Mesodermal cell (in vitro differentiated cells): ENCODE measurements at regions not wholly inside any gene's neighbourhood (a gene's known extent, or its start where the extent isn't known, plus 50 kb on each side); places are given as distances from the start of the nearest gene placed in this dataset.

ENCODE experiments used
- H3K27ac ChIP-seq: 2 replicates; pipeline ENCODE4 v1.7.0; 2013; ENCODE audit warnings: mild to moderate bottlenecking, low read depth, low read length, moderate library complexity; ENCODE audit not compliant: severe bottlenecking
- H3K36me3 ChIP-seq: 2 replicates; pipeline ENCODE4 v1.7.1; 2013; ENCODE audit warnings: mild to moderate bottlenecking, low read length, moderate library complexity; ENCODE audit not compliant: control insufficient read depth, insufficient read depth
- H3K4me1 ChIP-seq: one replicate; pipeline ENCODE4 v1.7.1; 2013; ENCODE audit warnings: mild to moderate bottlenecking, low read length; ENCODE audit not compliant: insufficient read depth, control insufficient read depth, poor library complexity, severe bottlenecking
- H3K4me3 ChIP-seq: 2 replicates; pipeline ENCODE4 v1.7.0; 2013; ENCODE audit warnings: low read length, control low read depth, mild to moderate bottlenecking; ENCODE audit not compliant: insufficient read depth, poor library complexity, severe bottlenecking; ENCODE audit errors: extremely low read depth
- H3K9me3 ChIP-seq: 2 replicates; pipeline ENCODE4 v1.7.1; 2013; ENCODE audit warnings: mild to moderate bottlenecking, low read length, moderate library complexity; ENCODE audit not compliant: control insufficient read depth
- WGBS, 2 experiments: methylation state at CpG; one replicate each; pipeline ENCODE4 v1.1.5; 2013; ENCODE audit warnings: missing lambda C conversion rate in 2 of 2; ENCODE audit not compliant: insufficient coverage in 2 of 2; 5-methylcytosine and 5-hydroxymethylcytosine counted together

DNA sequence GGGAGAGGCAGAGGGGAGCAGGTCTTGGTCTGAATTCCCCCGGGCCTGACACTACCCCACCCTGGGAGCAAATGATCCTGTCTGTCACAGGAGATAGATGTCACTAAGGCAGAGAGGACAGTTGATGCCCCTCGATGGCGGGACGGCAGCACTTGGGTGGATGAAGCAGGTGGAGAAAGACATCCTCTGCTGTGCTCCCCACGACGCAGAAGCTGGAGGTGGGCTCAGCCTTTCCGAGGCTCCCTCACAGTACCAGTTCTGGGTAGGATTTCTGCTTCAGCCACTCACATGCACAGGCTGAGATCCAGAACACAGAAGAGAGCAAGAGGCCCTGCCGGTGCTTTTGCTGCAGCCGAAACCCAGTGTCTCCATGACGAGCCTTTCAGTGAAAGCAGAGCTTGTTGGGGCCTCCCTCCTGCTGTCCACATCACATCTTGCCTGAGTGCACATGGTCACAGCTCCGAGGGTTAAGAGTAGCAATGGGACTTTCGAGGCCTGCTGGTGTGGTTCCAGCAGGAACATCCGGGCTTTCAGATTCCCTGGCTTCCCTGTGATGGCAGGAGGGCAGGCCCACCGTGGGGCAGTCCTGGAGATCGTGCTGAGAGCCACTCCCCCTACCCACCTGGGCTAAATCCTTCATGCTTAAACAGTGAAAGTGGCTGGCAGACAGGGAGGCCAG, 107.3 kb upstream of the PRR20G start:
- Histone ChIP-seq H3K4me3 (no peak overlapping the region), H3K9me3 (peaks cover 8% of the 10 kb centered on the region), H3K36me3 (no peaks in the 10 kb centered on the region), H3K4me1 (peaks cover 29% of the 10 kb centered on the region), H3K27ac (no peak overlapping the region)
- 79 to 82% methylated on average over 10 to 15 of the region's 15 CpGs for WGBS, 2 experiments

- 87 to 88% methylated on average over 4 of the region's 4 CpGs for WGBS, 2 experiments
- no peak overlapping the region for H3K27ac ChIP-seq
- peaks cover under 1% of the 10 kb centered on the region for H3K9me3 ChIP-seq
- no peaks in the 10 kb centered on the region for H3K36me3 ChIP-seq
- no peak overlapping the region for H3K4me3 ChIP-seq
- peaks cover 38% of the 10 kb centered on the region for H3K4me1 ChIP-seq
Measured at GRCh38 chr3:127394031-127394430, 106.2 kb upstream of the PRR20G start.

DNA sequence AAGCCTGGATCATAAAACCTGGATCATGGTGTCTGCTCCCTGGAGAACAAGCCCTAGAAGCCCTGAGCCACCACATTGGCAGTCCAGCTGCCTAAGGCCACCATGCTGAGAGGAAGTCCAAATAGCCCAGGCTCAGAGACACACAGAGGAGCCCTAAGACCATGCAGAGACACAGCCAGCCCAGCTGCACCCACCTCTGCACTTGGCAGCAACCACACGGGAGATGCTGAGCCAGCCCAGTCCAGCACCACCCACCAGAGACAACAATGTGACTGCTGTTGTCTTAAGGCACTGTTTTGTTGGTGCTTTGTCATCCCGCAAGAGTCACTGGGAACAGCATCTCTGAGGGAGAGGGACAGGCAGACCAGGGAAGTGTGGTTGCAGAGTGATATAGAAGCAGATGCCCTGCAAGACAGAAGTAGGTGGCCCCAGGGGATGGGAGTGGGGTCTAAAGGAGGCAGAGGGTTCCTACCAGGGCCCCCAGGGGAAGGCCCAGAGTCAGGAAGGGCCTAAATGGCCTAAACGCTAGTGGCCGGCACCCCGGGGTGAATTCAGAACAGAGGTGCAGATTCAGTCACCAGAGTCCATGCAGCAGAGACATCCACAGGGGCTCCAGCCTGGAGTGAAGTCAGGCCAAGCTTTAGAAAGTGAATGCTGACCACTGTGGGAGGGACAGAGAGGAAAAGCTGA, 105.4 kb upstream of the PRR20G start:
- Histone ChIP-seq H3K27ac (no peak overlapping the region), H3K36me3 (no peaks in the 10 kb centered on the region), H3K9me3 (no peaks in the 10 kb centered on the region), H3K4me3 (no peak overlapping the region), H3K4me1 (peaks cover 38% of the 10 kb centered on the region)
- WGBS, 2 experiments = 87 to 100% methylated on average over 5 of the region's 5 CpGs

- peaks cover 37% of the 10 kb centered on the region for H3K4me1 ChIP-seq
- H3K36me3 ChIP-seq = no peaks in the 10 kb centered on the region
- no peak overlapping the region for H3K27ac ChIP-seq
- H3K9me3 ChIP-seq = no peaks in the 10 kb centered on the region
- H3K4me3 ChIP-seq = no peak overlapping the region
- WGBS, 2 experiments = 90 to 91% methylated on average over 2 to 4 of the region's 8 CpGs
Measured at GRCh38 chr3:127392156-127392490, 104.3 kb upstream of the PRR20G start.

GRCh38 chr3:127391436-127392155, 103.8 kb upstream of the PRR20G start:
- no peaks in the 10 kb centered on the region for H3K36me3 ChIP-seq
- no peak overlapping the region for H3K4me3 ChIP-seq
- no peak overlapping the region for H3K27ac ChIP-seq
- no peaks in the 10 kb centered on the region for H3K9me3 ChIP-seq
- H3K4me1 ChIP-seq = peaks cover 32% of the 10 kb centered on the region
- WGBS, 2 experiments = 84 to 92% methylated on average over 11 to 12 of the region's 14 CpGs

DNA sequence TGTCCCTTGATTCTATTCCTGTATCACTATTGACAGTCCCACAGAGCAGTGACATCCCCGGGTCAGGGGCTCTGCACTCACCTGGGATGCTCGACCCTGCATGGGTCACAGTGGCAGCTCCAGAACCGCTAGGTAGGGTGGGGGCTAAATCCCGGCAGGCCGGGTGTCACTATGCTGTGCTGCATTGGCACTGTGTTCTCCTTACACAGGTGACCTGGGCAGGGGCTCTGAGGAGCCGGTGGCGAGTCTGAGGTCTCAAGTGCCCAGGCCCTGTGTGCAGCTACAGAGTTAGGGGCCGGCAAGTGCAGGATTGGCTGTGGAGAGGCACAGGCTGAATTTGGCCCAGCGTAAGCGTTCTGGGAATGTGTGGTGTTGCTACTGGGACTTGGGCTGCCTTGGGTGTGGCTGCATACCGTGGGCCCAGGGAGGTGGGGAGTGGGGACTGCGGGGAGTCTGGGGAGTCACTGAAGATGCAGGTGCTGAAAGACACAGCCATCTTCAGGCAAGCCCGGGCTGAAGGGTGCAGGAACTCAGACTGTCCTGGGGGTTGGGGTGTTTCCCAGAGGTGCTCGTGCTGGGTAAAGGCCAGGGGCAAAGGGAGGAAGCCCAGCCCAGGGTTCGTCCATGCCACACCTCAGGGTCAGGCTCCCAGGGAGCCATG, 102.6 kb upstream of the PRR20G start:
- H3K4me1 ChIP-seq = peaks cover 21% of the 10 kb centered on the region
- H3K27ac ChIP-seq = no peak overlapping the region
- H3K36me3 ChIP-seq = no peaks in the 10 kb centered on the region
- no peak overlapping the region for H3K4me3 ChIP-seq
- WGBS, 2 experiments = 85 to 89% methylated on average over 11 to 13 of the region's 15 CpGs
- H3K9me3 ChIP-seq = no peaks in the 10 kb centered on the region

- no peak overlapping the region for H3K4me3 ChIP-seq
- WGBS, 2 experiments = 100% methylated on average over 2 of the region's 2 CpGs; no CpG with 5 or more reads in 1 of the 2 experiments
- H3K36me3 ChIP-seq = no peaks in the 10 kb centered on the region
- H3K4me1 ChIP-seq = peaks cover 16% of the 10 kb centered on the region
- no peak overlapping the region for H3K27ac ChIP-seq
- no peaks in the 10 kb centered on the region for H3K9me3 ChIP-seq
Measured at GRCh38 chr3:127389913-127390312, 102.1 kb upstream of the PRR20G start.

- peaks cover 16% of the 10 kb centered on the region for H3K4me1 ChIP-seq
- no peak overlapping the region for H3K4me3 ChIP-seq
- WGBS, 2 experiments = 75 to 85% methylated on average over 9 to 10 of the region's 10 CpGs
- no peak overlapping the region for H3K27ac ChIP-seq
- H3K36me3 ChIP-seq = no peaks in the 10 kb centered on the region
- H3K9me3 ChIP-seq = no peaks in the 10 kb centered on the region
Measured at GRCh38 chr3:127389420-127389819, 101.6 kb upstream of the PRR20G start.

GRCh38 chr3:127388427-127388826, 100.6 kb upstream of the PRR20G start:
- no peak overlapping the region for H3K4me3 ChIP-seq
- peaks cover 16% of the 10 kb centered on the region for H3K4me1 ChIP-seq
- WGBS, 2 experiments = 75 to 91% methylated on average over 7 to 8 of the region's 9 CpGs
- H3K27ac ChIP-seq = no peak overlapping the region
- H3K9me3 ChIP-seq = no peaks in the 10 kb centered on the region
- no peaks in the 10 kb centered on the region for H3K36me3 ChIP-seq

DNA sequence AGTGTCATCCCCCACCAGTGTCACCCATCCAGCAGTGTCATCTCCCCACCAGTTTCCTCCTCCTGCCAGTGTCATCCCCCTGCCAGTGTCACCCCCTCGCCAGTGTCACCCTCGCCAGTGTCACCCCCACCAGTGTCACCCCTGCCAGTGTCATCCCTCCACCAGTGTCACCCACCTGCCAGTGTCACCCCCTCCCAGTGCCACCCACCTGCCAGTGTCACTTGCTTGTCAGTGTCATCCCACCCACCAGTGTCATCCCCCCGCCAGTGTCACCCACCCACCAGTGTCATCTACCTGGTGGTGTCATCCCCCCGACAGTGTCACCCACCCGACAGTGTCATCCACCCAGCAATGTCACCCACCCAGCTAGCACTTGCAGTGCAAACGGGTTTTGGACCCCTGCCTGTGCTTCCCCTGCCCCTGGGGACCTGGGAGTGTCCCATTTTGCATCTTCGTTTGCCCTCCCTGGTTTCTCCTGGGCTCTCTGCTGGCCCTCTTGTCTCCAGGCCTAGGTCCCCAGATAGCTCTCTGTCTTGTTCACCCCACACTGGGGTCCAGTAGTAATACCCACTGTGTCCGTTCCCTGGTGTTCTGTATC, 99.8 kb upstream of the PRR20G start:
- Histone ChIP-seq H3K4me1 (peaks cover 16% of the 10 kb centered on the region), H3K27ac (no peak overlapping the region), H3K36me3 (no peaks in the 10 kb centered on the region), H3K9me3 (no peaks in the 10 kb centered on the region), H3K4me3 (no peak overlapping the region)
- 88 to 92% methylated on average over 3 to 8 of the region's 8 CpGs for WGBS, 2 experiments
